ENCODE measurements at regions not wholly inside any gene's neighbourhood (a gene's known extent, or its start where the extent isn't known, plus 50 kb on each side); places are given as distances from the start of the nearest gene placed in this dataset.

Small RNA genes in the stretch of these regions (small RNA-seq; reads per million reads assigned to genes)
- 0 reads per million in 4 donors for gene AC005562.1
- gene AC127024.7, result 0 to 0.30 (median 0) reads per million in 4 donors
- 0 reads per million in 4 donors for gene RN7SL316P

Measured in stomach (tissue), 4 donors.